SK-MEL-5 (cell line): ENCODE measurements at regions not wholly inside any gene's neighbourhood (a gene's known extent, or its start where the extent isn't known, plus 50 kb on each side); places are given as distances from the start of the nearest gene placed in this dataset.

ENCODE experiments used
- DNase-seq: peaks from one replicate; pipeline ENCODE4 v3.0.0-alpha.2; 2016; ENCODE audit warnings: low read depth, low spot score
- in situ Hi-C: cut with HindIII; loops from 2 replicates; pipeline ENCODE4 v1.10.0; 2016; ENCODE audit warnings: low sequenced_read_pairs, high pct_unique_total_duplicates, low pct_unique_long_range_greater_than_20kb

- no peak for DNase-seq
- in situ Hi-C loops, result no loop called here
Measured at GRCh38 chr2:108067820-108068405, 81.6 kb downstream of the SLC5A7 start.

- DNase-seq, result no peak
- in situ Hi-C loops, result no loop called here
Measured at GRCh38 chr2:108069515-108070310, 83.4 kb downstream of the SLC5A7 start.

GRCh38 chr2:108073415-108074072, 87.2 kb downstream of the SLC5A7 start:
- no peak for DNase-seq
- in situ Hi-C loops, result no loop called here

DNA sequence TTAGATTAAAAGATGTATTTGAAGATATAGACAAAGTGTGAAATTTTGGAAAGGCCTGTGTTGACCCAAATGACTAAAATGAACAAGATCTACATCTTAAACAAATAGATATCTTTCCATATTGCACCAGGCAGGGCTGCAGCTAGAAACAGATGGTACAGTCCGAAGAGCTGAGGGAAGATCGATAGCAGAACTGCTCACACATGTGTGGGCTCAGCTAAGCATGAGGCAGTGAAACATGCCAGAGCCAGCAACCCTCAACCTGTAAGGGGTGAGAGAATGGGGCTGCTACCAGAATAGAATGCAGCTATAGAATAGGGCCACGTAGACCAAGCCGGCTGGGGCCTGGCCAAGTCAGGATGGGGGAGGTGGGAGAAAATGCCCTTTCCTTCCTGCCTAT, 87.8 kb downstream of the SLC5A7 start:
- in situ Hi-C loops, result no loop called here
- no peak for DNase-seq

DNA sequence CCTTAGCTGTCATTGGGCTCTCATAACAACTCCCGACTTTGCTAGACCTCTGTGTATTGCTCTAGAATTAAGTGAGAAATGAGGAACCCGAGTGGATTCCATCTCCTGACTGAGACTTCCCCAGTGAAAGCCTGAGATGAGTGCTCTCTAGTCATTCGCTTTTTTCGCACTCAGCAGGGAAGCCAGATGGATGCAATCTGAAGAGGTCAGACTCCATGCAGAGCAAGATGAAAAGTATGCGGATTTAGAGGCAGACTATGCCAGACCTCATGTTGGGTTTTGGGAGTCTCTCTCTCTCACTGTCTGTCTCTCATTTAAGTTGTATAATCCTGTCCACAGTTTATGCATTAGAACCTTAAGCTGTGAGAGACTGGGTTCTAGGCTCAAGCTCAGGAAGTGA, 88.6 kb downstream of the SLC5A7 start:
- in situ Hi-C loops, result no loop called here
- no peak for DNase-seq

GRCh38 chr2:108076527-108076926, 90.2 kb downstream of the SLC5A7 start:
- in situ Hi-C loops, result no loop called here
- no peak for DNase-seq

GRCh38 chr2:108079736-108080135, 93.4 kb downstream of the SLC5A7 start:
- DNase-seq, result no peak
- in situ Hi-C loops, result no loop called here

DNA sequence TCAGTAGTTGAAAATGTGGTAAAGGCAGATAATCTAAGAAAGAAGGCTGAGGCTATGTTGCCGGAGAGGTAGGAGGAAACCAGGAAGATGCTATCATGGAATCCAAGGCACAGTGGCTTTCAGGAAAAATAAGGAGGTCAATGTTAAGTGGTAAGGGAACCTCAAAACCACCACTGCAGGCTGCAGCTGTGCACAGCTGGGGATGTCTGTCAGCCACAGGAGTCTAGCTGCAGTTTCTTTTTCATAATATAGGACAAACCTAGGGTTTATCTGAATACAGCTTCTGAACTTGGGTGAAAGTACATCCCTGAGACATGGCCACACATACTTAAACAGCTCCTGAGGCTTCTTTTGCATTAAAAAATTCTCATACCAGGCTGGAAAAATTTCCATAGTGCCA, 93.9 kb downstream of the SLC5A7 start:
- in situ Hi-C loops, result no loop called here

DNA sequence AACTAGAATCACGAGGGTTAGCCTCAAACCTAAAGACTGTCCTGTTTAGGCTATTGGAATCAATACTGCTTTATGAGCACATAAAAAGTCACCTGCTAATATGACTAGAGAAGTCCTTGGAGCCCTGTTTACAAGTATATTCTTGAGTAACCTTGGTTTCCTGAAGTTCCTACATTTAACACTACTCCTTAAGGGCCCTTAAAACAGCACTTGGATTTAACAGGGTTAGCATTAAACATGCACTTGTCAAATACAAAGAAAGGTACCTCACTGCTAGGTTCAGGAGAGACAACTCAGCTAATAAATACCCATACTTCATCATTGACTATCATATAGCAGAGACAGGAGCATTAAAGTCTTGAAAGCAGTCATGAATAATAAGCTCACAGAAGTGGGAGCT, 96.7 kb downstream of the SLC5A7 start:
- in situ Hi-C loops, result no loop called here
- DNase-seq, result no peak

More for the DNA sequence above, 93.9 kb downstream of the SLC5A7 start:
- no peak for DNase-seq

GRCh38 chr2:108084311-108084710, 98.0 kb downstream of the SLC5A7 start:
- in situ Hi-C loops, result no loop called here
- DNase-seq, result no peak

DNA sequence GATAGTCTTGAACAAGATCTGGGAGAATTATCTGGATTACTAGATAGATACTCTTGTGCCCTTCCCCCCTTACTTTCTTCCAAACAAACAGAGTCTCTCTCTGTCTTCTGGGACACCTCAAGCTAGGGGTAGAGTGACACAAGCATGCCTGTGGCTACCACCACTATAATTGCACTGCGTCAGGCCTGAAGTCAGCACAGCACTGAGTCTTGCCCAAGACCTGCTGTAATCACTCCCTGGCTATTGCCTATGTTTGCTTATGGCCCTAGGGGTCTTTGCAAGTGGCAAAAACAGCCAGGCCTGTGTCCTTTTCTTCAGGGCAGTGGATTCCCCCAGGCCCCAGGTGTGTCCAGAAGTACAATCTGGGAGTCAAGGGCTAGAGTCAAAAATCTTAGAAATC, 106.6 kb downstream of the SLC5A7 start:
- DNase-seq, result no peak
- in situ Hi-C loops, result no loop called here

DNA sequence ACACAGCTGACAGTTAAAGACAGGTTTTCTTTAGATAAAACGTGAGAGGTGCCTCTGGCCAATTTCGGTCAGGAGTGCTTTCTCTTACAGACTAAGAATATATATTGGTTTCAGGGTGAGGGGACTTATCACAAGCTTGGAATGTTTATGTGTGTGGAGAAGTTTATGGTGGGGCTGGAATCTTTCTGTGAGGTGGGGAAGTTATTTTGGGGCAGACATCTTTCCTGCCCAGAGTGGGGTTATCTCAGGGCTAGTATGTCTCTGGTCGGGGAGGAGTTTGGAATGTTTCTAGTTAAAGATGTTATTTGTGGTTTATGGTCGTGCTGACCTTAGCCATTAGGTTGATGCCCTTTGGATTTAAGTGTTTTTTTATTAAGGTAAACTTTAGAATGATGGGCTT, 115.2 kb downstream of the SLC5A7 start:
- in situ Hi-C loops, result no loop called here
- no peak for DNase-seq

DNA sequence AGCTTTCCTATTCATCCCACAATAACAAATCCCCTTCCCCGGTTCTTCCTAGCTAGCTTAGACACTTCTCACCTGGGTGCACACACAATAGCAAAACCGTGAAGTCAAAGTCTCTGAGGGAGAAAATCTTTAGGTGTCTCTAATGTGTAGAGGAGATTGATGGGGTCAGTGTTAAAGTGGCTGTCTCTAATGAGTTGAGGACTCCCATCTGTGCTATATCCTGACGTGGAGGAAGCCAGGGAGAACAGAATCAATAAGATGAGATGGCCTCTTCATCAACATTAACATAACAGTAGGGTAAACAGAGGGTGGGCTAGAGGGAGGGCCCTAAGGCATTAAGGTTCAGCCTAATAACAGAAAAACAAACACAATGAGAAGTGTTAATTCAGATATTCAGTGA, 120.4 kb downstream of the SLC5A7 start:
- in situ Hi-C loops, result no loop called here
- no peak for DNase-seq

- no peak for DNase-seq
- in situ Hi-C loops, result no loop called here
Measured at GRCh38 chr2:108111936-108112335, 125.6 kb downstream of the SLC5A7 start.

DNA sequence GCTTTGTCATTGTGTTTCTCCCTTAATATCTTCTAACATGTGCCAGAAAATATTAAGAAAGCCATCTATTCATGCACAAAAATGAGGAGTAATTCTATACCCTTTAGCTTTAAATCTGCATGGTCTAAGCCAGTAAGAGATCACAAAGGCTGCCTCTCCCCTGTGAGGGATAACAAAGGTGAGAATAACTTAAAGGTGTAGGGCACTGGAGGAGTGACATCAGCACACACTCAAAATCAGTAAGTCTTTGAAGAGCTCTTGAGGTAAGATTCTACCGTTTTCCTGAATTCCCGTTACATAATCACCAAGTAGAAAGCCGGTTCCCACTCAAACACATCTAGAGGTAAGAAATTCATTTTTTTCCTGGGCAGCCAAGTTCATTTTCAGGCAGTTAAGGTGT, 123.9 kb upstream of the SULT1C3 start:
- in situ Hi-C loops, result no loop called here

DNA sequence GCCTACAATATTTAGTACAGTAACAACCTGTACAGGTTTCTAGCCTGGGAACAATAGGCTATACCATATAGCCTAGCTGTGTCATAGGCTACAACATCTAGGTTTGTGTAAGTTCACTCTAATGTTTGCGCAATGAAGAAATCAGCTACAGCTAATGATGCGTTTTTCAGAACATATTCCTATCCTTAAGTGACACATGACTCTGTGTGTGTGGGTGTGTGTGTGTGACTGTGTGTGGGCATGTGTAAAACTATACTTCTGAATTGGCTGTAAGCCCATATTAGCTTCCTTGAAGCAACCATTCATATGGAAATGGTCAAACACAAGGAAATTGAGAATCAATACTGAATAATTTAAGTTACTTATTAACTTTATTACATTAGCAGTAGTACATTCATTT, 120.8 kb upstream of the SULT1C3 start:
- DNase-seq, result no peak
- in situ Hi-C loops, result no loop called here

More for the DNA sequence above, 123.9 kb upstream of the SULT1C3 start:
- DNase-seq, result no peak

GRCh38 chr2:108119492-108119891, 120.3 kb upstream of the SULT1C3 start:
- no peak for DNase-seq
- in situ Hi-C loops, result no loop called here

- DNase-seq, result no peak
- in situ Hi-C loops, result no loop called here
Measured at GRCh38 chr2:108124736-108125495, 114.9 kb upstream of the SULT1C3 start.
